ENCODE measurements at regions not wholly inside any gene's neighbourhood (a gene's known extent, or its start where the extent isn't known, plus 50 kb on each side); places are given as distances from the start of the nearest gene placed in this dataset.

- no peak for TF ChIP-seq CTCF (conservative IDR thresholded peaks at IDR 0.05; ENCODE audit: low read depth, low read length)
- TF ChIP-seq RFX5 (IDR thresholded peaks at IDR 0.05; ENCODE audit: low read depth, low read length), result no peak
- TF ChIP-seq POLR2A (IDR thresholded peaks at IDR 0.05; ENCODE audit: low read depth, low read length), result no peak
- no peak for TF ChIP-seq ELK1 (IDR thresholded peaks at IDR 0.05; ENCODE audit: borderline replicate concordance, low read depth, low read length)
- TF ChIP-seq FOS (IDR thresholded peaks at IDR 0.05; ENCODE audit: low read depth, low read length), result no peak
- TF ChIP-seq USF2 (IDR thresholded peaks at IDR 0.05; ENCODE audit: low read depth, low read length), result no peak
- no peak for TF ChIP-seq MAFK (IDR thresholded peaks at IDR 0.05; ENCODE audit: low read depth, low read length)
Measured at GRCh38 chr2:133966720-133967304, 287.1 kb upstream of the MGAT5 start.
